Mammary epithelial cell (primary cell): ENCODE measurements at regions not wholly inside any gene's neighbourhood (a gene's known extent, or its start where the extent isn't known, plus 50 kb on each side); places are given as distances from the start of the nearest gene placed in this dataset.

Experiments used
- EZH2 ChIP-seq: IDR thresholded peaks from 2 replicates; pipeline ENCODE4 v1.6.1; 2012; ENCODE audit warnings: low read length, inconsistent platforms, borderline replicate concordance
- TF ChIP-seq, protein P1 (sequence below), 2 donors: IDR thresholded peaks in 1 of 2; conservative IDR thresholded peaks in 1 of 2; 2 replicates each; pipeline ENCODE4 v1.5.1; 2011 to 2012; ENCODE audit warnings: inconsistent platforms in 2 of 2, low read length in 2 of 2, mild to moderate bottlenecking in 2 of 2, control low read depth in 1 of 2, low read depth in 1 of 2; ENCODE audit not compliant: insufficient read depth in 1 of 2; ENCODE audit errors: extremely low read depth in 1 of 2

DNA sequence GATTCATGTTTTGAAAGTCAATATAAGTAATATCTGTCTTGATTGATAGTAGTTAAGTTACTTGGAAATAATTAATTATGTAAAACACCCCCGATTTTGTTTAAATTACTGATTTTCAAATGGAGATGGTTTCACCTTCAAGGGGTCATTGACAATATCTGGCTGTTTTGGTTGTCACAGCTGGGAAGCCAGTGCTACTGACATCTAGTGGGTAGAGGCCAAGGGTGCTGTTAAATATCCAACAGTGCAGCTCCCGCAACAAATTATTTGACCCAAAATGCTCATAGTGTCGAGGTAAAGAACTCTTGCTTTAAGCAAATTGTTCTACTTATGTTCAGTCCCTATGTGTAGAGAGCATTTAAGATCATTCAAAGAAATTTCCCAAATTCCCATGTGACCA lies 50.6 kb upstream of the PCDH20 start:
- TF ChIP-seq, protein P1, sequence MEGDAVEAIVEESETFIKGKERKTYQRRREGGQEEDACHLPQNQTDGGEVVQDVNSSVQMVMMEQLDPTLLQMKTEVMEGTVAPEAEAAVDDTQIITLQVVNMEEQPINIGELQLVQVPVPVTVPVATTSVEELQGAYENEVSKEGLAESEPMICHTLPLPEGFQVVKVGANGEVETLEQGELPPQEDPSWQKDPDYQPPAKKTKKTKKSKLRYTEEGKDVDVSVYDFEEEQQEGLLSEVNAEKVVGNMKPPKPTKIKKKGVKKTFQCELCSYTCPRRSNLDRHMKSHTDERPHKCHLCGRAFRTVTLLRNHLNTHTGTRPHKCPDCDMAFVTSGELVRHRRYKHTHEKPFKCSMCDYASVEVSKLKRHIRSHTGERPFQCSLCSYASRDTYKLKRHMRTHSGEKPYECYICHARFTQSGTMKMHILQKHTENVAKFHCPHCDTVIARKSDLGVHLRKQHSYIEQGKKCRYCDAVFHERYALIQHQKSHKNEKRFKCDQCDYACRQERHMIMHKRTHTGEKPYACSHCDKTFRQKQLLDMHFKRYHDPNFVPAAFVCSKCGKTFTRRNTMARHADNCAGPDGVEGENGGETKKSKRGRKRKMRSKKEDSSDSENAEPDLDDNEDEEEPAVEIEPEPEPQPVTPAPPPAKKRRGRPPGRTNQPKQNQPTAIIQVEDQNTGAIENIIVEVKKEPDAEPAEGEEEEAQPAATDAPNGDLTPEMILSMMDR (conservative IDR thresholded peaks at IDR 0.05 in 1 of 2, IDR thresholded peaks at IDR 0.05 in 1 of 2; ENCODE audit: extremely low read depth in 1 of 2, insufficient read depth in 1 of 2, low read depth in 1 of 2, low read length in 2 of 2), result peak in 1 of 2 donors; percentile 15
- no peak for TF ChIP-seq EZH2
